GM12865 (cell line): ENCODE measurements at regions not wholly inside any gene's neighbourhood (a gene's known extent, or its start where the extent isn't known, plus 50 kb on each side); places are given as distances from the start of the nearest gene placed in this dataset.

Source experiments
- DNase-seq: peaks from one replicate; pipeline ENCODE4 v3.0.0; 2010; ENCODE audit warnings: low read depth
- H3K4me3 ChIP-seq: 2 replicates; pipeline ENCODE4 v1.5.1; 2011; ENCODE audit warnings: mild to moderate bottlenecking, low read depth, low read length, control low read depth
- CTCF ChIP-seq: IDR thresholded peaks from 2 replicates; pipeline ENCODE4 v1.5.1; 2011; ENCODE audit warnings: low read length, control low read depth, low read depth, inconsistent platforms; ENCODE audit not compliant: insufficient read depth; ENCODE audit errors: missing control alignments

GRCh38 chr12:72095025-72095424 is 156.4 kb downstream of the TPH2 start:
- no peak for DNase-seq
- no peak overlapping the region for H3K4me3 ChIP-seq
- no peak for TF ChIP-seq CTCF

GRCh38 chr12:72098622-72099021 is 160.0 kb downstream of the TPH2 start:
- H3K4me3 ChIP-seq, result no peak overlapping the region
- no peak for TF ChIP-seq CTCF
- DNase-seq, result no peak

GRCh38 chr12:72100854-72101253 is 162.2 kb downstream of the TPH2 start:
- no peak for DNase-seq
- H3K4me3 ChIP-seq, result no peak overlapping the region
- TF ChIP-seq CTCF, result no peak

GRCh38 chr12:72102150-72102549 is 163.5 kb downstream of the TPH2 start:
- TF ChIP-seq CTCF, result no peak
- H3K4me3 ChIP-seq, result no peak overlapping the region
- DNase-seq, result no peak

GRCh38 chr12:72105849-72106248 is 166.3 kb upstream of the TRHDE start:
- DNase-seq, result no peak
- TF ChIP-seq CTCF, result no peak

GRCh38 chr12:72110937-72111650 is 161.1 kb upstream of the TRHDE start:
- no peak overlapping the region for H3K4me3 ChIP-seq
- TF ChIP-seq CTCF, result no peak
- no peak for DNase-seq

More at GRCh38 chr12:72105849-72106248, 166.3 kb upstream of the TRHDE start:
- no peak overlapping the region for H3K4me3 ChIP-seq

GRCh38 chr12:72111706-72112105 is 160.5 kb upstream of the TRHDE start:
- no peak overlapping the region for H3K4me3 ChIP-seq
- TF ChIP-seq CTCF, result no peak
- DNase-seq, result no peak
